Liver (tissue), 8 donors: ENCODE measurements at regions not wholly inside any gene's neighbourhood (a gene's known extent, or its start where the extent isn't known, plus 50 kb on each side); places are given as distances from the start of the nearest gene placed in this dataset.

Source experiments
- DNase-seq: peaks from one replicate; pipeline ENCODE4 v3.0.0-alpha.2; 2017; ENCODE audit warnings: low spot score
- H3K27ac ChIP-seq, 2 donors: one replicate each; pipeline ENCODE4 v1.7.0; 2013; ENCODE audit warnings: inconsistent platforms in 2 of 2, low read length in 2 of 2, control low read depth in 1 of 2, low read depth in 1 of 2, mild to moderate bottlenecking in 1 of 2
- H3K27me3 ChIP-seq, 4 donors: one replicate each; pipeline versions ENCODE4 v1.6.1 to v1.7.0; 2013; ENCODE audit warnings: low read length in 3 of 4, inconsistent platforms in 1 of 4, mild to moderate bottlenecking in 1 of 4, moderate library complexity in 1 of 4; ENCODE audit not compliant: control insufficient read depth in 4 of 4, insufficient read depth in 4 of 4
- H3K36me3 ChIP-seq, 4 donors: one replicate each; pipeline versions ENCODE4 v1.6.1 to v1.7.0; 2013; ENCODE audit warnings: low read length in 3 of 4, mild to moderate bottlenecking in 3 of 4, low read depth in 1 of 4, moderate library complexity in 1 of 4; ENCODE audit not compliant: control insufficient read depth in 4 of 4, insufficient read depth in 3 of 4
- H3K4me1 ChIP-seq, 4 donors: one replicate each; pipeline versions ENCODE4 v1.6.1 to v1.7.0; 2013; ENCODE audit warnings: low read length in 3 of 4, mild to moderate bottlenecking in 3 of 4, moderate library complexity in 1 of 4; ENCODE audit not compliant: control insufficient read depth in 4 of 4, insufficient read depth in 4 of 4
- H3K4me3 ChIP-seq, 3 donors: one replicate each; pipeline versions ENCODE4 v1.6.1 to v1.7.0; 2013; ENCODE audit warnings: low read length in 3 of 3, control low read depth in 1 of 3, low read depth in 1 of 3, mild to moderate bottlenecking in 1 of 3
- H3K9ac ChIP-seq, 2 donors: one replicate each; pipeline ENCODE4 v1.7.0; 2013; ENCODE audit warnings: low read length in 2 of 2, mild to moderate bottlenecking in 2 of 2, moderate library complexity in 2 of 2, control low read depth in 1 of 2, low read depth in 1 of 2
- H3K9me3 ChIP-seq, 4 donors: one replicate each; pipeline versions ENCODE4 v1.6.1 to v1.7.0; 2013; ENCODE audit warnings: low read length in 3 of 4; ENCODE audit not compliant: control insufficient read depth in 4 of 4
- ATF3 ChIP-seq: IDR thresholded peaks from 2 replicates; pipeline ENCODE4 v1.6.1; 2016; ENCODE audit warnings: antibody characterized with exemption
- CTCF ChIP-seq: fragments of 150-350 bp; IDR thresholded peaks from 2 replicates; pipeline ENCODE4 v1.5.1; 2017; ENCODE audit warnings: improper control_type of control experiment, low read depth, low read length; ENCODE audit not compliant: missing input control
- EGR1 ChIP-seq, 2 donors: IDR thresholded peaks; 2 replicates each; pipeline ENCODE4 v1.6.1; 2016 to 2018; ENCODE audit warnings: antibody characterized with exemption in 2 of 2, low read depth in 2 of 2
- FOXA1 ChIP-seq: IDR thresholded peaks from 2 replicates; pipeline ENCODE4 v1.6.1; 2016; ENCODE audit warnings: antibody characterized with exemption
- GABPA ChIP-seq, 2 donors: IDR thresholded peaks in 1 of 2; conservative IDR thresholded peaks in 1 of 2; 2 replicates each; pipeline ENCODE4 v1.6.1; 2016; ENCODE audit warnings: antibody characterized with exemption in 2 of 2, mild to moderate bottlenecking in 1 of 2, moderate library complexity in 1 of 2
- HNF4A ChIP-seq, 2 donors: conservative IDR thresholded peaks; 2 replicates each; pipeline ENCODE4 v1.6.1; 2016; ENCODE audit warnings: antibody characterized with exemption in 2 of 2, mild to moderate bottlenecking in 2 of 2
- HNF4G ChIP-seq: IDR thresholded peaks from 2 replicates; pipeline ENCODE4 v1.6.1; 2016; ENCODE audit warnings: antibody characterized with exemption
- JUND ChIP-seq, 2 donors: IDR thresholded peaks; 2 replicates each; pipeline ENCODE4 v1.6.1; 2016; ENCODE audit warnings: antibody characterized with exemption in 2 of 2
- NR2F2 ChIP-seq: IDR thresholded peaks from 2 replicates; pipeline ENCODE4 v1.6.1; 2016; ENCODE audit warnings: antibody characterized with exemption
- RAD21 ChIP-seq, 2 donors: IDR thresholded peaks; 2 replicates each; pipeline ENCODE4 v1.6.1; 2016; ENCODE audit warnings: antibody characterized with exemption in 2 of 2, mild to moderate bottlenecking in 2 of 2
- RXRA ChIP-seq, 2 donors: IDR thresholded peaks; 2 replicates each; pipeline ENCODE4 v1.6.1; 2017 to 2018; ENCODE audit warnings: antibody characterized with exemption in 2 of 2, mild to moderate bottlenecking in 1 of 2
- SP1 ChIP-seq: IDR thresholded peaks from 2 replicates; pipeline ENCODE4 v1.6.1; 2018; ENCODE audit warnings: antibody characterized with exemption, mild to moderate bottlenecking
- TAF1 ChIP-seq: conservative IDR thresholded peaks from 2 replicates; pipeline ENCODE4 v1.6.1; 2016; ENCODE audit warnings: antibody characterized with exemption, mild to moderate bottlenecking
- YY1 ChIP-seq: IDR thresholded peaks from 2 replicates; pipeline ENCODE4 v1.6.1; 2016; ENCODE audit warnings: antibody characterized with exemption, mild to moderate bottlenecking
- WGBS: extraction: QIAGEN DNeasy Blood & Tissue Kit; methylation state at CpG from one replicate; pipeline ENCODE4 v1.1.7; 2013; 5-methylcytosine and 5-hydroxymethylcytosine counted together
- TF ChIP-seq, protein P1 (sequence below): IDR thresholded peaks from 2 replicates; pipeline ENCODE4 v1.6.1; 2016; ENCODE audit warnings: antibody characterized with exemption
- TF ChIP-seq, protein P2 (sequence below): IDR thresholded peaks from 2 replicates; pipeline ENCODE4 v1.6.1; 2016; ENCODE audit warnings: antibody characterized with exemption
- TF ChIP-seq, protein P3 (sequence below): IDR thresholded peaks from 2 replicates; pipeline ENCODE4 v1.6.1; 2016; ENCODE audit warnings: antibody characterized with exemption, mild to moderate bottlenecking
- donor health status: healthy.
- donor health status: healthy.
- donor health status: healthy.
- donor health status: healthy.
- donor health status: healthy.

GRCh38 chr3:14252321-14253021, 73.9 kb downstream of the LSM3 start:
- no peaks in the 10 kb centered on the region for H3K27me3 ChIP-seq
- no peak overlapping the region for H3K27ac ChIP-seq
- no peaks in the 10 kb centered on the region for H3K36me3 ChIP-seq
- no peak overlapping the region for H3K9ac ChIP-seq
- DNase-seq: no peak
- H3K4me3 ChIP-seq: no peak overlapping the region
- TF ChIP-seq, protein P1, sequence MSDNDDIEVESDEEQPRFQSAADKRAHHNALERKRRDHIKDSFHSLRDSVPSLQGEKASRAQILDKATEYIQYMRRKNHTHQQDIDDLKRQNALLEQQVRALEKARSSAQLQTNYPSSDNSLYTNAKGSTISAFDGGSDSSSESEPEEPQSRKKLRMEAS: no peak
- TF ChIP-seq HNF4A (conservative IDR thresholded peaks at IDR 0.05) (no peak), EGR1 (IDR thresholded peaks at IDR 0.05; ENCODE audit: low read depth in 2 of 2) (no peak), JUND (IDR thresholded peaks at IDR 0.05) (no peak), TAF1 (no peak), ATF3 (no peak), RXRA (IDR thresholded peaks at IDR 0.05) (no peak), HNF4G (no peak), NR2F2 (no peak), GABPA (IDR thresholded peaks at IDR 0.05 in 1 of 2, conservative IDR thresholded peaks at IDR 0.05 in 1 of 2) (no peak), RAD21 (IDR thresholded peaks at IDR 0.05) (no peak), CTCF (no peak), SP1 (no peak), FOXA1 (no peak), YY1 (no peak)
- TF ChIP-seq, protein P2, sequence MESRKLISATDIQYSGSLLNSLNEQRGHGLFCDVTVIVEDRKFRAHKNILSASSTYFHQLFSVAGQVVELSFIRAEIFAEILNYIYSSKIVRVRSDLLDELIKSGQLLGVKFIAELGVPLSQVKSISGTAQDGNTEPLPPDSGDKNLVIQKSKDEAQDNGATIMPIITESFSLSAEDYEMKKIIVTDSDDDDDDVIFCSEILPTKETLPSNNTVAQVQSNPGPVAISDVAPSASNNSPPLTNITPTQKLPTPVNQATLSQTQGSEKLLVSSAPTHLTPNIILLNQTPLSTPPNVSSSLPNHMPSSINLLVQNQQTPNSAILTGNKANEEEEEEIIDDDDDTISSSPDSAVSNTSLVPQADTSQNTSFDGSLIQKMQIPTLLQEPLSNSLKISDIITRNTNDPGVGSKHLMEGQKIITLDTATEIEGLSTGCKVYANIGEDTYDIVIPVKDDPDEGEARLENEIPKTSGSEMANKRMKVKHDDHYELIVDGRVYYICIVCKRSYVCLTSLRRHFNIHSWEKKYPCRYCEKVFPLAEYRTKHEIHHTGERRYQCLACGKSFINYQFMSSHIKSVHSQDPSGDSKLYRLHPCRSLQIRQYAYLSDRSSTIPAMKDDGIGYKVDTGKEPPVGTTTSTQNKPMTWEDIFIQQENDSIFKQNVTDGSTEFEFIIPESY: no peak
- TF ChIP-seq, protein P3, sequence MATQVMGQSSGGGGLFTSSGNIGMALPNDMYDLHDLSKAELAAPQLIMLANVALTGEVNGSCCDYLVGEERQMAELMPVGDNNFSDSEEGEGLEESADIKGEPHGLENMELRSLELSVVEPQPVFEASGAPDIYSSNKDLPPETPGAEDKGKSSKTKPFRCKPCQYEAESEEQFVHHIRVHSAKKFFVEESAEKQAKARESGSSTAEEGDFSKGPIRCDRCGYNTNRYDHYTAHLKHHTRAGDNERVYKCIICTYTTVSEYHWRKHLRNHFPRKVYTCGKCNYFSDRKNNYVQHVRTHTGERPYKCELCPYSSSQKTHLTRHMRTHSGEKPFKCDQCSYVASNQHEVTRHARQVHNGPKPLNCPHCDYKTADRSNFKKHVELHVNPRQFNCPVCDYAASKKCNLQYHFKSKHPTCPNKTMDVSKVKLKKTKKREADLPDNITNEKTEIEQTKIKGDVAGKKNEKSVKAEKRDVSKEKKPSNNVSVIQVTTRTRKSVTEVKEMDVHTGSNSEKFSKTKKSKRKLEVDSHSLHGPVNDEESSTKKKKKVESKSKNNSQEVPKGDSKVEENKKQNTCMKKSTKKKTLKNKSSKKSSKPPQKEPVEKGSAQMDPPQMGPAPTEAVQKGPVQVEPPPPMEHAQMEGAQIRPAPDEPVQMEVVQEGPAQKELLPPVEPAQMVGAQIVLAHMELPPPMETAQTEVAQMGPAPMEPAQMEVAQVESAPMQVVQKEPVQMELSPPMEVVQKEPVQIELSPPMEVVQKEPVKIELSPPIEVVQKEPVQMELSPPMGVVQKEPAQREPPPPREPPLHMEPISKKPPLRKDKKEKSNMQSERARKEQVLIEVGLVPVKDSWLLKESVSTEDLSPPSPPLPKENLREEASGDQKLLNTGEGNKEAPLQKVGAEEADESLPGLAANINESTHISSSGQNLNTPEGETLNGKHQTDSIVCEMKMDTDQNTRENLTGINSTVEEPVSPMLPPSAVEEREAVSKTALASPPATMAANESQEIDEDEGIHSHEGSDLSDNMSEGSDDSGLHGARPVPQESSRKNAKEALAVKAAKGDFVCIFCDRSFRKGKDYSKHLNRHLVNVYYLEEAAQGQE: no peak
- H3K9me3 ChIP-seq: no peaks in the 10 kb centered on the region
- 91% methylated on average over 11 of the region's 11 CpGs for WGBS
- peaks cover 0 to 2% (median 0%) of the 10 kb centered on the region in 4 donors for H3K4me1 ChIP-seq
